GM12873 (cell line): ENCODE measurements at regions not wholly inside any gene's neighbourhood (a gene's known extent, or its start where the extent isn't known, plus 50 kb on each side); places are given as distances from the start of the nearest gene placed in this dataset.

Experiments used
- TF ChIP-seq, protein P1 (sequence below): IDR thresholded peaks from 2 replicates; pipeline ENCODE4 v1.5.1; 2012; ENCODE audit warnings: low read depth, mild to moderate bottlenecking, moderate library complexity, low read length, control low read depth; ENCODE audit not compliant: insufficient read depth; ENCODE audit errors: missing control alignments

DNA sequence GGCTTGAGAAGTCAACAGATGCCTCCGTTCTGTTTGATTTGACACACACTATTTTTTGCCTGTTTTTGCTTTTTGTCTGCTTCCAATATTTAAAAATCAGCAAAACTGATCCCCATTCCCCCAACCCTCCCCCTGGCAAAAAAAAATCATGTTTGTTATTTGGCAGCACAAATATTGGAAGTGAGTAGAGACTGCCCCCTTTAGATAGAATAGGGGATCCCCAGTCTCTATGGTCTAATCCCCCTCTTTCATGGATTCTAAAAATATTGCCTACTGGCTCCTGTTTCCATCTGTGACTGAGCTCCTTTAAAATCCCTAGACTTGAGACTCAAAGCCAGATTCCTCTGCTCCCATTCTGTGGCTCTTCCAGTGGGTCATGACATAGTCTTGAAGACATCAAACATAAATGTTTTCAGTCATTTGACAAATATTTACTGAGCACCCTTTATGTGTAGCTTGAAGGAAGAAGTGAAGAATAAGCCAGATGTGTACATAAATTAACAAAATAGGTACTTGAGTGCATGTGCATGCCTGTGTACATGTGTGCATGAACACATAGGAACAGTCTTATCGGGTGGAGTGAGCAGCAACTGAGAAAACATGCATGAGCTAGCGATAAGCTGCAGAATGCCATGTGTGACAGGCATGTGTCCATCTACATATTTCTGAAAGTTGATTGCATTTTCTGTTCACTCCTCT lies 101.2 kb downstream of the SALL1 start:
- TF ChIP-seq, protein P1, sequence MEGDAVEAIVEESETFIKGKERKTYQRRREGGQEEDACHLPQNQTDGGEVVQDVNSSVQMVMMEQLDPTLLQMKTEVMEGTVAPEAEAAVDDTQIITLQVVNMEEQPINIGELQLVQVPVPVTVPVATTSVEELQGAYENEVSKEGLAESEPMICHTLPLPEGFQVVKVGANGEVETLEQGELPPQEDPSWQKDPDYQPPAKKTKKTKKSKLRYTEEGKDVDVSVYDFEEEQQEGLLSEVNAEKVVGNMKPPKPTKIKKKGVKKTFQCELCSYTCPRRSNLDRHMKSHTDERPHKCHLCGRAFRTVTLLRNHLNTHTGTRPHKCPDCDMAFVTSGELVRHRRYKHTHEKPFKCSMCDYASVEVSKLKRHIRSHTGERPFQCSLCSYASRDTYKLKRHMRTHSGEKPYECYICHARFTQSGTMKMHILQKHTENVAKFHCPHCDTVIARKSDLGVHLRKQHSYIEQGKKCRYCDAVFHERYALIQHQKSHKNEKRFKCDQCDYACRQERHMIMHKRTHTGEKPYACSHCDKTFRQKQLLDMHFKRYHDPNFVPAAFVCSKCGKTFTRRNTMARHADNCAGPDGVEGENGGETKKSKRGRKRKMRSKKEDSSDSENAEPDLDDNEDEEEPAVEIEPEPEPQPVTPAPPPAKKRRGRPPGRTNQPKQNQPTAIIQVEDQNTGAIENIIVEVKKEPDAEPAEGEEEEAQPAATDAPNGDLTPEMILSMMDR, result no peak

DNA sequence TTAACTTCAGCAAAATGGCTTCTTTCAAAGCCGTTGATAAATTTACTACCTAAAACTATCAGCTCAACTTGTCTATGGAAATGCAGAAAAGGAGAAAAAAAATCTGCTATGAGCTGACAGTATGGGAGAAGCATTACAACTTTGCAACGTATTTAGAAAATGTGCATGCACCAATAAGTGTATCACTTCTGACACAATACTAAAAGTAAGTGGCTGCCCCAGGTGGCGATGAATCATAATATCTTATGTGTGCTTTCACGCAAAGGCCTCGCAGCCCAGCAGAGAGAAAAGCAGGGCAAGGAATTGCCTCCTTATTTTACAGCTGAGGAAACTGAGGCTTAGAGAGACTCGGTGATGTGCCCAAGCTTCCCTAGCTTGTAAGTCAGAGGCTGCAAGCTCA lies 101.8 kb downstream of the SALL1 start:
- TF ChIP-seq, protein P1, result no peak

DNA sequence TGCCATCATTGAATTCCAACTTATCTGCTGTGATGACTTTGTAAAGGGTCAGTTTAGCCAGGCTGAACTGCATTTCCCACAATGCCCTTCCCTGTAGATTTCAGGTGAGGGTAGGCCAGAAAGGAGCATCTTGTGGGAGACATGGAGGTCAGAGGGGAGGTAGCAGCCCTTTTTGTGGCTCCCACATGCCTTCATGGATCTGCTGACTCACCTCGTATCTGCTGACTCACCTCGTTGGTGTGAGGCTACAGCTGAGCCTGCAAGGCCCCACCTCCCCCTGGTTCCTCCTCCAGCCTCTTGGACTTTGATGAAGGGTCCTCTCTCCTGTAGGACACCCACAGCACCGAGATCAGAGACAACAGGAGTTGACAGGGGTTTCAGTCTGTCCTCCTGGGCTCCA lies 102.5 kb downstream of the SALL1 start:
- TF ChIP-seq, protein P1, result no peak

DNA sequence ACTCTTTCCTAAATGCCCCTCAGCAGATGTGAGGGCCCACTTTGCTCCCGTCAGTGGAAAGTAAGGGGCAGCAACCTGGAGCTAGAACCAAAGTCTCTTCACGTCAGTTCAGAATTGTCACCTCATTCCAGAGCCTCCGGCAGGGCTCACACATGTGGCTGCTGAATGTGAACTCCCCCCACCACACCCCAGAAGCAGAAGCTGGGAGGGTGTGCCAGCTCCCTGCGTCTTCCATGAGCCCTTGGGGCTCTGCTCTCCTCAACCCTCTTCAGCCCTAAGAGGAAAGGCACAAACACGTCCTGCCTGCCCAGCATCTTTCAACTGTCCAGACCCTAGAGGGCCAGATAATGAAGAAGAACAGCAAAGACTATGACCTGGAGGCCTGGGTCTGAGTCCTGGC lies 105.3 kb downstream of the SALL1 start:
- TF ChIP-seq, protein P1, result no peak

DNA sequence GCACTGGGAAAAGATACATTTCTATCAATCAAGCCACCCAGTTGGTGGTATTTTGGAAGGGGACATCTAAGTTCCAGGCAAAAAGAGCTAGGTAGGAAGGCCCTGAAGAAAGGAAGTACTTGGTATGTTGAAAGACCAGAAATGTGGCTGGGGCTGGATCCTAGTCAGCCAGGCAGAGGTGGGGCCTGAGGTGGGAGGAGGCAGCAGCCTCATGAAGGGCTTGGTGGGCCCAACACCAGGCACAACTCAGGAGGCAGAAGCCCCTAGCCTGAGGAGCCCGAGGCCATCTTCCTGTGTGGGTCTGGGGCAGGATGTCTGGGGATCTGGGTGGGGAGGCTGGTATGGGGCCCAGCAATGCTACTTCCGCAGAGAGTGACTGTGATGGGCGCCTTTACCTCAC lies 105.9 kb downstream of the SALL1 start:
- TF ChIP-seq, protein P1, result no peak

DNA sequence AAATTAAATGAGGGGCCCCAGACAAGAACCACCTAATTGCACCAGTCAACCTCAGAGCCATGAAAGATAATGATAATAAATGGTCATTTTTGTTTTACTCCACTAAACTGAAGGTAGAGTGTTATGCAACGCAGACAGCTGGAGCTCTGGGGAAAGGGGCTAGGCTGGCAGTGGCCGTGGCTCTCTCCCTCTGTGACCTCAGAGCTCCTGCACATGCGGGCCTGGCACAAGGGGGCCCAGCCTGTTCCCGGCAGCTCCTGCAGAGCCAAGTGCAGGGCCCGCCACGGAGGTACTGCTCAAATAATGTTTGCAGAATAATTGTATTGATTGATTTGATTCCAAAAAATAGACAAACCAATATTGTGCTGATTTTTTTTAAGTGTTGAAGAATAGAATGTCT lies 109.5 kb downstream of the SALL1 start:
- TF ChIP-seq, protein P1, result no peak

DNA sequence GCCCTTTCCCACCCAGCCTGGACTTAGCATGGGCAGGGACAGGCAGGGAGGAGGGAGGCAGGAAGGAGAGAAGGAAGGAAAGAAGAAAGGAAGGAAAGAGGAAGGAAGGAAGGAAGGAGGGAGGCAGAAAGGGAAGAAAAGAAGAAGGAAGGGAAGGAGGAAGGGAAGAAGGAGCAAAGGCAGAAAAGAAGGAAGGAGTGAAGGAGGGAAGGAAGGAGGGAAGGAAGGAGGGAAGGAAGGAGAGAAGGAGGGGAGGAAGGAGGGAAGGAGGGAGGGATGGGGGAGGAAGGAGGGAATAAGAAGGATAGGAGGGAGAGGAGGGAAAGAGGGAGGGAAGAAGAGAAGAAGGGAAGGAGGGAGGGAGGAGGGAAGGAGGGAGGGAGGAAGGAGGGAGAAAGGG lies 110.4 kb downstream of the SALL1 start:
- TF ChIP-seq, protein P1, result no peak
